K562 (cell line): ENCODE measurements at regions not wholly inside any gene's neighbourhood (a gene's known extent, or its start where the extent isn't known, plus 50 kb on each side); places are given as distances from the start of the nearest gene placed in this dataset.
A peak's percentile ranks its signal among the peaks of the same experiment; 100 is the strongest.

Experiments
- CREBBP ChIP-seq: IDR thresholded peaks from one replicate; pipeline ENCODE4 v1.6.1; 2012; ENCODE audit warnings: low read depth, mild to moderate bottlenecking, control low read depth, inconsistent platforms, low read length
- CXXC5 ChIP-seq: fragments of 250-450 bp; sonication (Bioruptor Pico); IDR thresholded peaks from 2 replicates; pipeline ENCODE4 v1.8.0; 2022; ENCODE audit warnings: inconsistent platforms, mild to moderate bottlenecking, moderate library complexity
- ID3 ChIP-seq, 2 experiments: fragments of 250-450 bp in 1 of 2; fragments of 450-650 bp in 1 of 2; sonication (Bioruptor Pico) in 1 of 2; IDR thresholded peaks; 2 replicates each; pipeline versions ENCODE4 v1.6.1 to v1.8.0; 2016 to 2021; ENCODE audit warnings: mild to moderate bottlenecking in 2 of 2, moderate library complexity in 2 of 2, missing compliant biosample characterization in 1 of 2, missing genetic modification characterization in 1 of 2
- KAT7 ChIP-seq: sonication (generic); formaldehyde crosslinking; IDR thresholded peaks from 2 replicates; pipeline ENCODE4 v1.8.0; 2022; ENCODE audit warnings: missing genetic modification reagents, mild to moderate bottlenecking, borderline replicate concordance
- KHSRP ChIP-seq: fragments of 450-650 bp; IDR thresholded peaks from 2 replicates; pipeline ENCODE4 v1.6.1; 2017
- L3MBTL2 ChIP-seq: fragments of 450-650 bp; IDR thresholded peaks from 2 replicates; pipeline ENCODE4 v1.6.1; 2016; ENCODE audit warnings: mild to moderate bottlenecking, moderate library complexity
- MAX ChIP-seq: sonication (generic); formaldehyde crosslinking; IDR thresholded peaks from 2 replicates; pipeline ENCODE4 v1.9.0; 2022; ENCODE audit warnings: mild to moderate bottlenecking, missing genetic modification reagents
- PATZ1 ChIP-seq: fragments of 250-450 bp; sonication (Bioruptor Pico); IDR thresholded peaks from 2 replicates; pipeline ENCODE4 v1.5.0; 2020; ENCODE audit warnings: mild to moderate bottlenecking, borderline replicate concordance
- PURB ChIP-seq: sonication (generic); formaldehyde crosslinking; IDR thresholded peaks from 2 replicates; pipeline ENCODE4 v1.9.0; 2021; ENCODE audit warnings: low read depth, mild to moderate bottlenecking, missing genetic modification reagents
- RFX1 ChIP-seq: fragments of 450-650 bp; IDR thresholded peaks from 2 replicates; pipeline ENCODE4 v1.6.1; 2016; ENCODE audit warnings: mild to moderate bottlenecking, moderate library complexity
- SMC3 ChIP-seq: conservative IDR thresholded peaks from 2 replicates; pipeline ENCODE4 v1.6.1; 2011; ENCODE audit warnings: low read depth, low read length, improper control_type of control experiment; ENCODE audit not compliant: insufficient read depth
- TARDBP ChIP-seq: fragments of 450-650 bp; IDR thresholded peaks from 2 replicates; pipeline ENCODE4 v1.6.1; 2016
- TEAD4 ChIP-seq, 2 experiments: sonication (generic) in 1 of 2; formaldehyde crosslinking in 1 of 2; IDR thresholded peaks; 2 replicates each; pipeline versions ENCODE4 v1.6.1 to v1.8.0; 2012 to 2022; ENCODE audit warnings: borderline replicate concordance in 1 of 2, inconsistent platforms in 1 of 2, low read length in 1 of 2, mild to moderate bottlenecking in 1 of 2, missing genetic modification reagents in 1 of 2
- ZNF318 ChIP-seq, 2 experiments: fragments of 450-650 bp; IDR thresholded peaks; 2 replicates each; pipeline ENCODE4 v1.6.1; 2016; ENCODE audit warnings: mild to moderate bottlenecking in 2 of 2, borderline replicate concordance in 1 of 2, low read depth in 1 of 2, moderate library complexity in 1 of 2
- ZNF584 ChIP-seq: fragments of 200-800 bp; sonication (Bioruptor generic); IDR thresholded peaks from 2 replicates; pipeline ENCODE4 v1.6.1; 2016; ENCODE audit warnings: low read depth, mild to moderate bottlenecking, missing genetic modification characterization, missing compliant biosample characterization

- TF ChIP-seq ZNF318 (IDR thresholded peaks at IDR 0.05; ENCODE audit: borderline replicate concordance in 1 of 2, low read depth in 1 of 2) (peak in 1 of 2 experiments; percentile 43; a peak in 1 of 4 replicates), SMC3 (no peak; the same call in 1 of the 2 replicates), TARDBP (peak; percentile 81), PATZ1 (CRISPR knock-in tag) (no peak; the same call in 1 of the 2 replicates), CREBBP (no peak), L3MBTL2 (peak; percentile 80), TEAD4 (IDR thresholded peaks at IDR 0.05; ENCODE audit: low read length) (no peak; the same call in none of the 2 replicates), TEAD4 (CRISPR knock-in tag; IDR thresholded peaks at IDR 0.05; ENCODE audit: borderline replicate concordance) (no peak), RFX1 (no peak), KAT7 (CRISPR knock-in tag) (peak; percentile 59; the same call in 1 of the 2 replicates), MAX (CRISPR knock-in tag) (peak; percentile 84), ZNF584 (CRISPR knock-in tag) (no peak), CXXC5 (CRISPR knock-in tag) (peak; percentile 74), PURB (CRISPR knock-in tag) (no peak), ID3 (CRISPR knock-in tag; IDR thresholded peaks at IDR 0.05) (no peak), ID3 (tag; IDR thresholded peaks at IDR 0.05) (peak; percentile 62; the same call in 1 of the 2 replicates), KHSRP (peak; percentile 85)
Measured at GRCh38 chr6:27146706-27147505, 100.6 kb upstream of the PRSS16 start (continued).
